ENCODE measurements at regions not wholly inside any gene's neighbourhood (a gene's known extent, or its start where the extent isn't known, plus 50 kb on each side); places are given as distances from the start of the nearest gene placed in this dataset.
A peak's percentile ranks its signal among the peaks of the same experiment; 100 is the strongest.

DNA sequence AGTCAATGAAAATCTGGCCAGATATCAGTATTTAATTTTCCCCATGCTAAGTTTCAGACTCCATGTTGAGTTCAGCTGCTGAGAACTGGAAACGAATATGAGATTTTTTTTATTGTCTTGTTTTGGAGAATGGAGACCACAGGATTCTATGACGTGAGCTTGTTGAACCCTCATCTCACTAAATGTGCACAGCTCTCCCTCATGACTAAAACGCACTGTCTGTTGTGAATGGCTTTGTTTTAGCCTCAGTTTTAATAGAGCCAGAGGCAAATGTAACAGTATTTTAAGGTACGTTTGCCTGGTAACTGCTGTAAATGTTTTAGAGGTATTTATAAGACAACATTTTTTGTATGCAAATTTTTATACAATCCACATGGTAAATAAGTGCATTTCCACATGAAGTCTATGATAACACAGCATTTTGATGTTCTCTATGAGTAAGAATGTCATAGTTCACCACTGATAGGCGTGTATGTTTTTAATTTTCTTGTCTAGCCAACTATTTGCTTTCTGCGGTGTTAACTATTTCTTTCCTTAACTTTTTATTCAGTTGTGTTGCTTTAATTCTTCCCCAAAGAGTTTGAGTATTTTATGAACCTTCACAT lies 1159.3 kb upstream of the TENM3 start:
- H3K9ac ChIP-seq (ENCODE audit: low read length in 3 of 3): no peak overlapping the region
- no peak overlapping the region for H3K4me3 ChIP-seq (ENCODE audit: low read length in 3 of 3)
- H3K9me3 ChIP-seq (ENCODE audit: control insufficient read depth in 2 of 3, insufficient read depth in 1 of 3, low read length in 3 of 3): no peaks in the 10 kb centered on the region
- no peaks in the 10 kb centered on the region for H3K36me3 ChIP-seq (ENCODE audit: control insufficient read depth in 2 of 3, insufficient read depth in 3 of 3, low read length in 3 of 3)
- DNase-seq (peak in 1 of 5 donors; percentile 7), FAIRE-seq (no peak)
- no peaks in the 10 kb centered on the region for H3K4me1 ChIP-seq (ENCODE audit: control insufficient read depth in 2 of 3, insufficient read depth in 2 of 3, low read depth in 1 of 3, low read length in 3 of 3)
- no peaks in the 10 kb centered on the region for H3K27me3 ChIP-seq (ENCODE audit: control insufficient read depth, insufficient read depth, low read length)
- H3K27ac ChIP-seq (ENCODE audit: low read depth in 2 of 2, low read length in 2 of 2): no peak overlapping the region
- TF ChIP-seq, protein P1, sequence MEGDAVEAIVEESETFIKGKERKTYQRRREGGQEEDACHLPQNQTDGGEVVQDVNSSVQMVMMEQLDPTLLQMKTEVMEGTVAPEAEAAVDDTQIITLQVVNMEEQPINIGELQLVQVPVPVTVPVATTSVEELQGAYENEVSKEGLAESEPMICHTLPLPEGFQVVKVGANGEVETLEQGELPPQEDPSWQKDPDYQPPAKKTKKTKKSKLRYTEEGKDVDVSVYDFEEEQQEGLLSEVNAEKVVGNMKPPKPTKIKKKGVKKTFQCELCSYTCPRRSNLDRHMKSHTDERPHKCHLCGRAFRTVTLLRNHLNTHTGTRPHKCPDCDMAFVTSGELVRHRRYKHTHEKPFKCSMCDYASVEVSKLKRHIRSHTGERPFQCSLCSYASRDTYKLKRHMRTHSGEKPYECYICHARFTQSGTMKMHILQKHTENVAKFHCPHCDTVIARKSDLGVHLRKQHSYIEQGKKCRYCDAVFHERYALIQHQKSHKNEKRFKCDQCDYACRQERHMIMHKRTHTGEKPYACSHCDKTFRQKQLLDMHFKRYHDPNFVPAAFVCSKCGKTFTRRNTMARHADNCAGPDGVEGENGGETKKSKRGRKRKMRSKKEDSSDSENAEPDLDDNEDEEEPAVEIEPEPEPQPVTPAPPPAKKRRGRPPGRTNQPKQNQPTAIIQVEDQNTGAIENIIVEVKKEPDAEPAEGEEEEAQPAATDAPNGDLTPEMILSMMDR (IDR thresholded peaks at IDR 0.05; ENCODE audit: borderline replicate concordance, extremely low read depth, insufficient read depth): no peak
- intact Hi-C loops (cut with DNase I): no loop called here

DNA sequence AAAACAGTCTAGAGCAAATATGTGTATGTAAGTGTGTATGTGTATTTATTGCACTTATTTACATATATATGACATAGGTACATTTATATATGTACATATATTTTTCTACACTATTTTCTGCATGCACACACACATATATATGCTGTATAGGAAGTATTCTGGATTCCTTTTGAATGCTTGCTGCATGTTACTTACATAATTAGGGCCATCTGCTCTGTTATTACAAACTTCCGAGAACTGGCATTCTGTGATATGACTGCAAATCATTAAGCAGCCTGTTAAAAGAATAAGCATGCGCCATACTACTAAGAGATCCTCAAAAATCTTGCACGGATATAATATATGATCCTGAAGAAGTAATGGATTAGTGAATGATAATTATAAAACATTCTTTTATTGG lies 1157.6 kb upstream of the TENM3 start:
- H3K27ac ChIP-seq (ENCODE audit: low read depth in 2 of 2, low read length in 2 of 2): no peak overlapping the region
- no peak overlapping the region for H3K4me3 ChIP-seq (ENCODE audit: low read length in 3 of 3)
- H3K9ac ChIP-seq (ENCODE audit: low read length in 3 of 3): no peak overlapping the region
- H3K36me3 ChIP-seq (ENCODE audit: control insufficient read depth in 2 of 3, insufficient read depth in 3 of 3, low read length in 3 of 3): no peaks in the 10 kb centered on the region
- H3K4me1 ChIP-seq (ENCODE audit: control insufficient read depth in 2 of 3, insufficient read depth in 2 of 3, low read depth in 1 of 3, low read length in 3 of 3): no peaks in the 10 kb centered on the region
- no peak for FAIRE-seq
- H3K27me3 ChIP-seq (ENCODE audit: control insufficient read depth, insufficient read depth, low read length): no peaks in the 10 kb centered on the region
- DNase-seq: no peak
- no peaks in the 10 kb centered on the region for H3K9me3 ChIP-seq (ENCODE audit: control insufficient read depth in 2 of 3, insufficient read depth in 1 of 3, low read length in 3 of 3)
- TF ChIP-seq, protein P1 (IDR thresholded peaks at IDR 0.05; ENCODE audit: borderline replicate concordance, extremely low read depth, insufficient read depth): no peak
- intact Hi-C loops (cut with DNase I): no loop called here

DNA sequence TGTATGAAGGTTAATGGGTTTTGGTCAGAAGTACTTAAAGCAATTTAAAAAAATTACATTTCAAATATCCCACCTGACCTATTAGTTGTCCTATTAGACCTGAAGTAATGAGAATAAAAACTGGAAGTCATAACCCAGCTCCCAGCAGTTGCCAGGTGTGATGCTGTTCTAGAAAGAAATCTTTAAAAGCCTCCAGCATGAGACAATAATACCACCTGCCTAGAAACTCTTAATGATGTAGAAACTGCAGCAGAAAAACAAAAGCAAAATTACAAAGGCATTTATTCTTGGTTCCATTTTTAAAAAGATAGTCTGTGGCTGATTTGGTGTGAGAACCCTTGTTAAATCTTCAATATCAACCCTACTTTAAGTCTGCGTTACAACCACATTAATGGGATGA lies 1137.7 kb upstream of the TENM3 start:
- intact Hi-C loops (cut with DNase I): no loop called here
- DNase-seq (no peak), FAIRE-seq (no peak)
- TF ChIP-seq, protein P1 (IDR thresholded peaks at IDR 0.05; ENCODE audit: borderline replicate concordance, extremely low read depth, insufficient read depth): no peak
- no peak overlapping the region for H3K27ac ChIP-seq (ENCODE audit: low read depth in 2 of 2, low read length in 2 of 2)
- no peak overlapping the region for H3K9ac ChIP-seq (ENCODE audit: low read length in 3 of 3)
- H3K4me3 ChIP-seq (ENCODE audit: low read length in 3 of 3): no peak overlapping the region
- H3K9me3 ChIP-seq (ENCODE audit: control insufficient read depth in 2 of 3, insufficient read depth in 1 of 3, low read length in 3 of 3): no peaks in the 10 kb centered on the region
- H3K4me1 ChIP-seq (ENCODE audit: control insufficient read depth in 2 of 3, insufficient read depth in 2 of 3, low read depth in 1 of 3, low read length in 3 of 3): no peaks in the 10 kb centered on the region
- H3K27me3 ChIP-seq (ENCODE audit: control insufficient read depth, insufficient read depth, low read length): no peaks in the 10 kb centered on the region
- H3K36me3 ChIP-seq (ENCODE audit: control insufficient read depth in 2 of 3, insufficient read depth in 3 of 3, low read length in 3 of 3): no peaks in the 10 kb centered on the region

DNA sequence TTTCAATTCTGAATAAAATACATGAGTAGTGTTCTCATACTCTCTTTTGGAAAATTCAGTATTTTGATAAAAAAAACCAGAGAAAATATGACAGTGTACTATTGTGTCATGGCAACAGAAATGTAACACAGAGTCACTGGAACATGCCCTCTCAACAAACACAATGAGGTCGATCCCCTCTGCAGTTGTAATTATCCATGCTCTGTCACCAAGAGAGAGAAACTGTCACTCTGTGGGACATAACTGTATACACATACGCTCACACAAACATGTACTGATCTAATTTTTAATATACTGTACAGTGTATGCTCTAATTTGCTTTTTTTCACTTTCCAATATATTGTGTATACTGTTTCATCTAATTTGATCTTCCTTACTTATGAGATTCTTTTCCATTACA lies 1136.8 kb upstream of the TENM3 start:
- H3K9me3 ChIP-seq (ENCODE audit: control insufficient read depth in 2 of 3, insufficient read depth in 1 of 3, low read length in 3 of 3): no peaks in the 10 kb centered on the region
- H3K9ac ChIP-seq (ENCODE audit: low read length in 3 of 3): no peak overlapping the region
- TF ChIP-seq, protein P1 (IDR thresholded peaks at IDR 0.05; ENCODE audit: borderline replicate concordance, extremely low read depth, insufficient read depth): no peak
- no peak overlapping the region for H3K4me3 ChIP-seq (ENCODE audit: low read length in 3 of 3)
- FAIRE-seq (no peak), DNase-seq (no peak)
- H3K27ac ChIP-seq (ENCODE audit: low read depth in 2 of 2, low read length in 2 of 2): no peak overlapping the region
- intact Hi-C loops (cut with DNase I): no loop called here
- H3K27me3 ChIP-seq (ENCODE audit: control insufficient read depth, insufficient read depth, low read length): no peaks in the 10 kb centered on the region
- H3K4me1 ChIP-seq (ENCODE audit: control insufficient read depth in 2 of 3, insufficient read depth in 2 of 3, low read depth in 1 of 3, low read length in 3 of 3): no peaks in the 10 kb centered on the region
- H3K36me3 ChIP-seq (ENCODE audit: control insufficient read depth in 2 of 3, insufficient read depth in 3 of 3, low read length in 3 of 3): no peaks in the 10 kb centered on the region

Measured in kidney (tissue), 13 donors.